ENCODE measurements at regions not wholly inside any gene's neighbourhood (a gene's known extent, or its start where the extent isn't known, plus 50 kb on each side); places are given as distances from the start of the nearest gene placed in this dataset.

GRCh38 chr12:124513297-124513867 lies 54.0 kb downstream of the NCOR2 start:
- no peak for DNase-seq (ENCODE audit: low spot score)
- no peak for TF ChIP-seq CTCF (IDR thresholded peaks at IDR 0.05; ENCODE audit: extremely low read depth, insufficient read depth, missing control alignments)
- in situ Hi-C loops (cut with MboI; ENCODE audit: low pct_unique_long_range_greater_than_20kb, low sequenced_read_pairs, unreplicated experiment), result no loop called here

DNA sequence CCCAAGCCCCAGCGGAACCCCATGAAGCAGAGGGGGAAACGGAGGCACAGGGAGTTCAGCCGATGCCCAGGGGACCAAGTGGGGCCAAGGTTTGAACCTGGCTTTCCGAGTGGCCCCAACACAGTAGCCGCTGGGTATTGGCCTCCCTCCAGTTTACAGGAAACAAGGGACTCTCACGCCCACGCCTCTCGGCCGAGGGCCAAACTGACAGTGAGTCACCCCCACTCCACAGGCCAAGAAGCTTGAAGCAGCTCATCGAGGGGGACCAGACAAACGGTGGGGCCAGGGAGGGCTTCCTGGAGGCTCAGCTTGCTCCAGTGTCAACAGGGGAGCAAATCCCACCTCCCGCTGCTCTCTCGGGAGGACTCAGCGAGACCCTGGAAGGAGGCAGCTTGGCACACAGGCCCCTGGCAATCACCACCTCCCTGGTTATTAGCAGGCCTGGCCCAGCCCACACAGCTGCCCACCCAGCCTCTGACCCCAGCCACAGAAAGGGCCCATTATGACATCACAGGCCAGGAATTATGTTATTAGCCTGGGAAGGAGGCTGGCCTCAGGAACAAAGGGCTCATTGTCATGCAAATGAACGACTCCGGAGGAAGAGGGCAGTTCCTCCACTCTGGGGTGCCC lies 54.6 kb downstream of the NCOR2 start:
- DNase-seq (ENCODE audit: low spot score), result no peak
- in situ Hi-C loops (cut with MboI; ENCODE audit: low pct_unique_long_range_greater_than_20kb, low sequenced_read_pairs, unreplicated experiment), result no loop called here
- TF ChIP-seq CTCF (IDR thresholded peaks at IDR 0.05; ENCODE audit: extremely low read depth, insufficient read depth, missing control alignments), result no peak

- no peak for TF ChIP-seq CTCF (IDR thresholded peaks at IDR 0.05; ENCODE audit: extremely low read depth, insufficient read depth, missing control alignments)
- DNase-seq (ENCODE audit: low spot score), result no peak
- in situ Hi-C loops (cut with MboI; ENCODE audit: low pct_unique_long_range_greater_than_20kb, low sequenced_read_pairs, unreplicated experiment), result no loop called here
These were observed 56.0 kb downstream of the NCOR2 start for GRCh38 chr12:124511259-124511985.

DNA sequence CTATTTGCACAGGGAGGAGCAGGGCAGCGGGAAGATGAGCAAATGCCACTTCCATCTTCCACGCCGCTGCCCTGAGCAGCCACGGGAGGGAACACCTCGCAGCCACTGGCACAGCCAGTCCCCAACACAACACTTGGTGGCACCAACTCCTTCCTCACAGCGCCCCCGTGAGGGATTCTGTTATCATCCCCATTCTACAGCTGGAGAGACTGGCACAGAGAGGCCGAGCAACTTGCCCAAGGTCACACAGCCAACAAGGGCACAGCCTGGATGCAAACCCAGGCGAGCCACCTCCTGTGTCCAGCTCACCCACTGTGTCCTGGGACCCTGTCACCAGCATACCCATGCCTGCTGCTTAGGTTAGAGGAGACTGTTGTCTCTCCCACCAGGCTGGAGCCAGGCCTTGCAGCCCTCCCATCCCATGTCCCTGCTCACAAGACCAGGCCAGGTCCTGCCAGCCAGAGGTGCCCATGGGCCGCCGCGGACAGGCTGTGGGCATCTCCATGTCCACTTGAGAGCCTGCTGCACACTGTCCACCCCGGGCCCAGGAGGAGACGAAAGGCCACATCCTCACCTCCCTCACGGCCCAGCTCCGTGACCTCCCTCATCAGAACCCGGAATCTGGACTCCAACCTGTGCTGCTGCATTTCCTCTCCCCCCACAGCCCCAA lies 57.0 kb downstream of the NCOR2 start:
- in situ Hi-C loops (cut with MboI; ENCODE audit: low pct_unique_long_range_greater_than_20kb, low sequenced_read_pairs, unreplicated experiment), result no loop called here
- TF ChIP-seq CTCF (IDR thresholded peaks at IDR 0.05; ENCODE audit: extremely low read depth, insufficient read depth, missing control alignments), result peak; percentile 16
- DNase-seq (ENCODE audit: low spot score), result no peak

DNA sequence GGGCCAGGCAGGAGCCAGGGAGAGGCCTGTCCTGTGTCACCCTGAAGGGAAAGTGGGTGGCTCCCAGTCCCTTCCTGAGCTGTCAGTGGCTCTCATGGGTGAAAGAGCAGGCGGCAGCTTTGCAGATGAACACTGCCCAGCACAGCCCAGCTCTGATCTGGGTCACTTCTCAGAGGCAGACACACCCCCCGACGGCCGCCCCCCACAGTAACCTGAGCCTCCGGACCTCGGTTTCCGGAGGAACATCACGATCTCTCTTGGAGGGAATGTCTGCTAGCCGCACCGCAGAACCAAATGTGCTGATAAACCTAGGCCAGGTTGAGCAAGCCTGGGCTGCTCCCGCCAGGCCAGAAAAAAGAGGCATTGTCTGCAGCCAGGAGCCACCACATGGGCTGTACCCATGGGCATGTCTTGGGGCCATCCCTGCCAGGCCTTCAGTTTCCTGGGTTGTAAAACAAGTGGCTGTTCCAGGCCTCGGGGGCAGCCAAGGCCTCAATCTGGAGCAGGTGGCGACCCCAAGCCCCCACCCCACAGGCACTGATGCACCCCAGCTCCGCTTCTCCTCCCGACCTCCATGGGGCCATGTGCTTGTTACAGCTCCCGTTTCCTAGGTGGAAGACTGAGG lies 57.6 kb downstream of the NCOR2 start:
- no peak for TF ChIP-seq CTCF (IDR thresholded peaks at IDR 0.05; ENCODE audit: extremely low read depth, insufficient read depth, missing control alignments)
- DNase-seq (ENCODE audit: low spot score), result no peak
- in situ Hi-C loops (cut with MboI; ENCODE audit: low pct_unique_long_range_greater_than_20kb, low sequenced_read_pairs, unreplicated experiment), result no loop called here

GRCh38 chr12:124509300-124509675 lies 58.1 kb downstream of the NCOR2 start:
- in situ Hi-C loops (cut with MboI; ENCODE audit: low pct_unique_long_range_greater_than_20kb, low sequenced_read_pairs, unreplicated experiment), result no loop called here
- no peak for TF ChIP-seq CTCF (IDR thresholded peaks at IDR 0.05; ENCODE audit: extremely low read depth, insufficient read depth, missing control alignments)
- no peak for DNase-seq (ENCODE audit: low spot score)

Data from GM13977 (cell line).